ENCODE measurements at regions not wholly inside any gene's neighbourhood (a gene's known extent, or its start where the extent isn't known, plus 50 kb on each side); places are given as distances from the start of the nearest gene placed in this dataset.

GRCh38 chr5:21225223-21226064 is 1237.4 kb upstream of the CDH18 start:
- POLR2A ChIA-PET: no interaction called here
- Mint-ChIP-seq H3K4me1 (no peaks in the 10 kb centered on the region), H3K27ac (no peak overlapping the region), H3K9me3 (peaks cover 0 to 33% (median 17%) of the 10 kb centered on the region in 9 donors), H3K36me3 (no peaks in the 10 kb centered on the region), H3K4me3 (no peak overlapping the region), H3K27me3 (no peaks in the 10 kb centered on the region)
- DNase-seq: no peak
- no peak for ATAC-seq

DNA sequence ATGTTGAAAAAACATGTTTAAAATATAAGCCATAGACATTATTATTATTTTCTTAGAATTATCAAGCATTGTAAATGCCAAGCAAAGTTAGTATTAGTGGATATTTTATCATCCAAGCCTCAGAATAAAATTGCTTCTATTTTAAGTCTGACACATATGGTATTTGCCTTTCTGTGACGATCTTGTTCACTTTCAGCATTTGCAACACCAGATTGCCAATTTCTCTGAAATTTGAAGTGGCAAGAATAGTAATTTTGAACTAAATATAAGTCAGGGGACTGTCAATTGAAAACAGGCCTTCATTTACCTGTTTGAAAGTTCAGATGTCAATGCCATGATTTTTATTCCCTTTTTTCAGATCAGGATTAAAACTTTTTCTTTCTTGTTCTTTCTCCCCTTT is 1233.6 kb upstream of the CDH18 start:
- ATAC-seq: no peak
- peaks cover 0 to 26% (median 12%) of the 10 kb centered on the region in 9 donors for H3K9me3 Mint-ChIP-seq
- DNase-seq: no peak
- H3K27ac Mint-ChIP-seq: no peak overlapping the region
- POLR2A ChIA-PET: no interaction called here
- H3K4me3 Mint-ChIP-seq: no peak overlapping the region
- no peaks in the 10 kb centered on the region for H3K27me3 Mint-ChIP-seq
- H3K36me3 Mint-ChIP-seq: no peaks in the 10 kb centered on the region
- no peaks in the 10 kb centered on the region for H3K4me1 Mint-ChIP-seq

DNA sequence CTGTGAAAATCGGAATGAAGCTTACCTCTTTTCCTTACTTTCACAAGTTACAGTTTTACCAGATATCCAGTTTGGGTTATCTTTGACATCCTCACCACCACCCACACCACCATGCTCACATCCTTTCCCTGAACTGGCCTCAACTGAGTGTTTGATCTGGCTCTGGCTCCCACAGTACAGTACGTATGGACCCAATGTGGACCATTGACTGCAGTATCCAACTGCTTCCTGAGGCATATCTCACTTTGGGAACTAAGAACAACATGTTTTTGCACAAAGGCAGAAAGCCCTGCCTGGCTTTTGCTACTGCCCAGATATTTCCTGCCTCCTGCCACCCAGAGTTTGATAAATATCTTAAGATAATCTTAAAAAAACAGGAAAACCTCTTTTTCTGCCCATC is 1232.0 kb upstream of the CDH18 start:
- Mint-ChIP-seq H3K4me1 (no peaks in the 10 kb centered on the region), H3K27ac (no peak overlapping the region), H3K36me3 (no peaks in the 10 kb centered on the region), H3K27me3 (no peaks in the 10 kb centered on the region), H3K4me3 (no peak overlapping the region), H3K9me3 (peaks cover 0 to 21% (median 7%) of the 10 kb centered on the region in 9 donors)
- ATAC-seq (no peak), DNase-seq (no peak)
- POLR2A ChIA-PET: no interaction called here

- Mint-ChIP-seq H3K4me3 (no peak overlapping the region), H3K9me3 (peaks cover 0 to 25% (median 13%) of the 10 kb centered on the region in 9 donors), H3K27me3 (no peaks in the 10 kb centered on the region), H3K4me1 (no peaks in the 10 kb centered on the region), H3K27ac (no peak overlapping the region), H3K36me3 (no peaks in the 10 kb centered on the region)
- ATAC-seq (no peak), DNase-seq (no peak)
- POLR2A ChIA-PET: no interaction called here
Observed at GRCh38 chr5:21219251-21219650, 1231.3 kb upstream of the CDH18 start.

- H3K9me3 Mint-ChIP-seq: peaks cover 0 to 33% (median 5%) of the 10 kb centered on the region in 9 donors
- no peaks in the 10 kb centered on the region for H3K4me1 Mint-ChIP-seq
- no peaks in the 10 kb centered on the region for H3K36me3 Mint-ChIP-seq
- ATAC-seq: no peak
- H3K4me3 Mint-ChIP-seq: no peak overlapping the region
- no peak overlapping the region for H3K27ac Mint-ChIP-seq
- DNase-seq: no peak
- POLR2A ChIA-PET: no interaction called here
- H3K27me3 Mint-ChIP-seq: no peaks in the 10 kb centered on the region
Observed at GRCh38 chr5:21212026-21212425, 1224.0 kb upstream of the CDH18 start.

GRCh38 chr5:21209409-21209808 is 1221.4 kb upstream of the CDH18 start:
- Mint-ChIP-seq H3K27me3 (no peaks in the 10 kb centered on the region), H3K27ac (no peak overlapping the region), H3K9me3 (peaks cover 0 to 21% (median 5%) of the 10 kb centered on the region in 9 donors), H3K4me3 (no peak overlapping the region), H3K4me1 (no peaks in the 10 kb centered on the region), H3K36me3 (no peaks in the 10 kb centered on the region)
- POLR2A ChIA-PET: no interaction called here
- no peak for ATAC-seq
- no peak for DNase-seq

DNA sequence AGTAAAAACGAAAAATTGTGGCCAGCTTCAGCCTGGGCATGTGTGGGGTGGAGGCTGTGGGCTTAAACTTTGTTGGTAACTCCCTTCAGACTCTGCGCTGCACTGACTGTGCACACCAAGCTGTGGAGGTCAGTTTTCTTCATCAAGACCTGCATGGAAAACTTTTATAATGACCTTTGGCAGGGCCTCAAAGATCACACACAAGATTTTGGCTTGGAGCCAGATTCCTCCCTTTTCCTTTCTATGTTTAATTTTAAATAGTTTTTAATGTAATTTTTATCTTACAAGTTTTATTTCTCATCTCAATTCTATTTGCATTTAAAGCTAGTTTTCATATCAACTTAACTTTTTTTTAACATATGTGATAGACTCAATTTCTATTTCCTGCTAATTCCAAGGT is 1211.1 kb upstream of the CDH18 start:
- ATAC-seq (no peak), DNase-seq (no peak)
- Mint-ChIP-seq H3K36me3 (no peaks in the 10 kb centered on the region), H3K27me3 (no peaks in the 10 kb centered on the region), H3K4me3 (no peak overlapping the region), H3K9me3 (peaks cover 0 to 21% (median 3%) of the 10 kb centered on the region in 9 donors), H3K27ac (no peak overlapping the region), H3K4me1 (no peaks in the 10 kb centered on the region)
- POLR2A ChIA-PET: no interaction called here

GRCh38 chr5:21195145-21195544 is 1207.1 kb upstream of the CDH18 start:
- H3K4me3 Mint-ChIP-seq: no peak overlapping the region
- no peaks in the 10 kb centered on the region for H3K36me3 Mint-ChIP-seq
- DNase-seq: no peak
- no peak overlapping the region for H3K27ac Mint-ChIP-seq
- no peak for ATAC-seq
- H3K9me3 Mint-ChIP-seq: peaks cover 0 to 17% (median 3%) of the 10 kb centered on the region in 9 donors
- H3K4me1 Mint-ChIP-seq: no peaks in the 10 kb centered on the region
- H3K27me3 Mint-ChIP-seq: no peaks in the 10 kb centered on the region
- POLR2A ChIA-PET: no interaction called here

DNA sequence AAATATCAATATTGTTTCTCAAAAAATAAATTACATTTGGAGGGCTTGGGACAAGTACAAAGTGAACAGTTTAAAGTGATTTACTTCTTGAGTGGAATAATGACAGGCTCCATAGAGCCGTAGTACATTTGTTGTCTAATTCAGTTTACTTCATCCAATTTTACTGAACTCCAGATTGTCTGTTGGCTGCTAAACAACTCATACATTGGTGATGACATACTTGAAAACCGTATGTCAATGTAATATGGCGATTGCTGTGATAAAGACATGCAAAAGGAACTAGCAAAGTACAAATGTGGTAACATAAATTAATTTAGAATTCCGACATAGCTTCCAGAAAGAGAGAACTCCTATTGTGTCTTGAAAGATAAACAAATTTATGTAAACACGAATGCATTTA is 1197.5 kb upstream of the CDH18 start:
- Mint-ChIP-seq H3K9me3 (peaks cover 0 to 16% (median 6%) of the 10 kb centered on the region in 9 donors), H3K4me3 (no peak overlapping the region)
- ATAC-seq: no peak

DNA sequence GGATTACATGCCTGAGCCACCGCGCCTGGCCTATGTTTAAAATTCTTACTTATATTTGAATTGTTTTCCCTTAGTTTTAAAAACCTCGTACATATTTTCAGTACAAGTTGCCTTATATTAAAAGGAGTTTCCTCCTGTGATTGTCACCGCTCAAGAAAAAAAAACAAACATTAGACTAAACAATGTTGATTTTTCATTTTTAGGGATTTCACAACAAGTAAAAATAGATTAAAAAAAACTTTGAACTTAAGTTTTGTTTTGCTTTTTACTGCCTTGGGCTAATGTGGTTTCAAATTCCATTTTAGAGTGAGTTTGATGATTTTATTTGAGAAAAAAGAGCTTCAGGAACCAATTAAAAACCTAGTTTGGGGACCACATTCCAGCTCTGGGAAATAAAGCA is 1196.6 kb upstream of the CDH18 start:
- H3K36me3 Mint-ChIP-seq: no peaks in the 10 kb centered on the region
- ATAC-seq (no peak), DNase-seq (no peak)
- no peak overlapping the region for H3K27ac Mint-ChIP-seq
- H3K4me1 Mint-ChIP-seq: no peaks in the 10 kb centered on the region
- POLR2A ChIA-PET: no interaction called here
- no peaks in the 10 kb centered on the region for H3K27me3 Mint-ChIP-seq
- H3K4me3 Mint-ChIP-seq: no peak overlapping the region
- peaks cover 0 to 16% (median 6%) of the 10 kb centered on the region in 9 donors for H3K9me3 Mint-ChIP-seq

More for the DNA sequence above, 1197.5 kb upstream of the CDH18 start:
- DNase-seq: no peak
- Mint-ChIP-seq H3K36me3 (no peaks in the 10 kb centered on the region), H3K27ac (no peak overlapping the region), H3K4me1 (no peaks in the 10 kb centered on the region), H3K27me3 (no peaks in the 10 kb centered on the region)
- POLR2A ChIA-PET: no interaction called here

GRCh38 chr5:21181609-21182125 is 1193.7 kb upstream of the CDH18 start:
- Mint-ChIP-seq H3K27ac (peak overlapping the region in 2 of 10 donors; percentile 7 to 74), H3K36me3 (no peaks in the 10 kb centered on the region), H3K4me1 (no peaks in the 10 kb centered on the region), H3K4me3 (no peak overlapping the region), H3K27me3 (no peaks in the 10 kb centered on the region), H3K9me3 (peaks cover 0 to 16% (median under 1%) of the 10 kb centered on the region in 9 donors)
- DNase-seq (no peak), ATAC-seq (no peak)
- POLR2A ChIA-PET: no interaction called here

DNA sequence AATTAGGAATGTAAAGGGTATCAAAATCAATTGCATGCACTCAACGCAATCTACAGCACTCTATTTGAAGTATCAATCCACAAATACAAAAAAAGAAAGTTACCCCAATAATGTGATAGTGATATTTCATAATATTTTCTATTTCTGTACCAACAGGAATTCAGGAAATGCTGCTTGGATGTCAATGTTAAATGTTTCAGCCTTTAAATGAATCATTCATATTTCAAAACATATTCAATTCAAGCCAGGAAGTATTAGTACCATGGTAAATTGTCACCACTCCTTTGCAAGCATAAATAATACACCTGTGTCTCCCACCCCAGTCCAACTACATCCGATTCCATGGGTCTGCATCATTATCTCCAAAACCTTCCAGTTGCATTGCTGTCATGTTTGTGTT is 1185.5 kb upstream of the CDH18 start:
- POLR2A ChIA-PET: no interaction called here
- Mint-ChIP-seq H3K4me1 (no peaks in the 10 kb centered on the region), H3K4me3 (no peak overlapping the region), H3K36me3 (no peaks in the 10 kb centered on the region), H3K9me3 (peaks cover 0 to 7% (median 0%) of the 10 kb centered on the region in 9 donors), H3K27ac (no peak overlapping the region), H3K27me3 (no peaks in the 10 kb centered on the region)
- ATAC-seq (no peak), DNase-seq (no peak)

DNA sequence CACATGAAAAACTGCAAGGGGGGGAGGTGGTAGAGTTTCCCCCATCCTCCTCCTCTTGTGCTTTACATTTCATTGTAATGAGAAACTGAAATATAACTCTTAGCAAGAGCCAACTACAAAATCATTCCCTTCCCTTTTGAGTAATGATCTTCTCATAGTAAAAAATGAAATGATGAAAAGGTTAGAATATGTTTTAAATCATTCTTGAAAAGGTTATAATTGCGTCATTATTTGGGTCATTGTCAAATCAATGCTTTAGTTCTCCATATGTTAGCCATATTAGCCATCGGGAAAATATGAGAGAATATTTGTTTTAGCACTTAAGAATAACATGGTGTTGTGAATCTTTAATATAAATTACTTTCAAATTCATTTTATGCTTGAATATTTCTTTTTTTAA is 1185.0 kb upstream of the CDH18 start:
- POLR2A ChIA-PET: no interaction called here
- Mint-ChIP-seq H3K36me3 (no peaks in the 10 kb centered on the region), H3K9me3 (peaks cover 0 to 9% (median 0%) of the 10 kb centered on the region in 9 donors), H3K4me3 (no peak overlapping the region), H3K27me3 (no peaks in the 10 kb centered on the region), H3K4me1 (no peaks in the 10 kb centered on the region), H3K27ac (no peak overlapping the region)
- DNase-seq: no peak
- no peak for ATAC-seq

DNA sequence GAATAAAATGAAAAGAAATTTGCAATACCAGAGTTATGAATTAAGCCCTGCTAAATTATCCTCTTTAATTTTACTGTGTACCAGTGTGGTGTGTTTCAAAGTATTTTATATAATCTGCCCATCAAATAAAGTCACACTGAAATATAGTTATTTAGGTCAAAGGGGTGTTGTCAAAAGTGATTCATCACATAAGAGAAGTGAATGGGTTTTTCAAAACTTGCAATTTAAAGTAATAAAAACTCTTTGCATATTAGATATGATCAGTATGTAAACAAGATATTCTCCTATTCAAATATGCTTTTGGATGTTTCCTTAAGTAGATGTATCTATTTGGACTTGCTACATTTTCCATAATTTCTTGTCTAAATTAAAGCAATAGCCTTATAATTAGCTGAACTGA is 1183.0 kb upstream of the CDH18 start:
- H3K27me3 Mint-ChIP-seq: no peaks in the 10 kb centered on the region
- no peak overlapping the region for H3K4me3 Mint-ChIP-seq
- ATAC-seq (no peak), DNase-seq (no peak)
- no peaks in the 10 kb centered on the region for H3K4me1 Mint-ChIP-seq
- H3K9me3 Mint-ChIP-seq: peaks cover 0 to 9% (median 3%) of the 10 kb centered on the region in 9 donors
- no peak overlapping the region for H3K27ac Mint-ChIP-seq
- POLR2A ChIA-PET: no interaction called here
- no peaks in the 10 kb centered on the region for H3K36me3 Mint-ChIP-seq

Measured in naive thymus-derived CD8-positive, alpha-beta T cell (primary cell).